ENCODE measurements at regions not wholly inside any gene's neighbourhood (a gene's known extent, or its start where the extent isn't known, plus 50 kb on each side); places are given as distances from the start of the nearest gene placed in this dataset.

DNA sequence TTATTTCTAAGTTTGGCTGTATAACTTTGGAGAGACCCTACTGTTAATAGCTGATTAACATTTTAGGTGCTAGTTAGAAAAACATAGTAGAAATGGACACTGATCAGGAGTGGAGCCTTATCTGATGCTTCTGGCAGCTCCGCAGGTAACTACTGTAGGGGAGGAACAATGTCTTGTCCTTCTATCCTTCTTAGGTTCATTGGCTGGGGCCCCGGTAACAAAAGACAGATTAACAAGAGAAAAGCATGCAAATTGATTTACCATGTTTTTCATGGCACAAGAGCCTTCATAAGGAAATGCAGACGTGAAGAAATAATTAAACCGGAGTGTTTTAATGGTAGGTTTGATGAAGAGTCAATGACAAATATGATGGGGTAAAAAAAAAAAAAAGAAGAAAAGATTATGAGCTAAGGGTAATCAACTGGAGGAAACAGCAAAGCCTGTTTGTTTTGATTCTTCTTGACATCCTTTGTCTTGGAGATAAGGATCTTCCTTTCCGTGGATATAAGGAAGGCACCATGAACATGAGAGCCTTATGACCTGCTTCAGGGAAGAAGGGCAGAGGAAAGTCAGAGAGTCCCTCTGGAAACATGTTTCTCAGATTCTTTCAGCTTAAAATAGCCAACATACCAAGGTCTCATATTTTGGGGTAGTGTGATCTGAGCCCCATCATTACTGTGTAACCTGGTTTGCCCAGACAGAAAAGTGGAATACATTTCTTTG is 62.4 kb upstream of the GCFC2 start:
- TF ChIP-seq, protein P1, sequence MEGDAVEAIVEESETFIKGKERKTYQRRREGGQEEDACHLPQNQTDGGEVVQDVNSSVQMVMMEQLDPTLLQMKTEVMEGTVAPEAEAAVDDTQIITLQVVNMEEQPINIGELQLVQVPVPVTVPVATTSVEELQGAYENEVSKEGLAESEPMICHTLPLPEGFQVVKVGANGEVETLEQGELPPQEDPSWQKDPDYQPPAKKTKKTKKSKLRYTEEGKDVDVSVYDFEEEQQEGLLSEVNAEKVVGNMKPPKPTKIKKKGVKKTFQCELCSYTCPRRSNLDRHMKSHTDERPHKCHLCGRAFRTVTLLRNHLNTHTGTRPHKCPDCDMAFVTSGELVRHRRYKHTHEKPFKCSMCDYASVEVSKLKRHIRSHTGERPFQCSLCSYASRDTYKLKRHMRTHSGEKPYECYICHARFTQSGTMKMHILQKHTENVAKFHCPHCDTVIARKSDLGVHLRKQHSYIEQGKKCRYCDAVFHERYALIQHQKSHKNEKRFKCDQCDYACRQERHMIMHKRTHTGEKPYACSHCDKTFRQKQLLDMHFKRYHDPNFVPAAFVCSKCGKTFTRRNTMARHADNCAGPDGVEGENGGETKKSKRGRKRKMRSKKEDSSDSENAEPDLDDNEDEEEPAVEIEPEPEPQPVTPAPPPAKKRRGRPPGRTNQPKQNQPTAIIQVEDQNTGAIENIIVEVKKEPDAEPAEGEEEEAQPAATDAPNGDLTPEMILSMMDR (IDR thresholded peaks at IDR 0.05; ENCODE audit: low read depth, low read length), result no peak
- no peak for DNase-seq (ENCODE audit: extremely low read depth, low read depth)

DNA sequence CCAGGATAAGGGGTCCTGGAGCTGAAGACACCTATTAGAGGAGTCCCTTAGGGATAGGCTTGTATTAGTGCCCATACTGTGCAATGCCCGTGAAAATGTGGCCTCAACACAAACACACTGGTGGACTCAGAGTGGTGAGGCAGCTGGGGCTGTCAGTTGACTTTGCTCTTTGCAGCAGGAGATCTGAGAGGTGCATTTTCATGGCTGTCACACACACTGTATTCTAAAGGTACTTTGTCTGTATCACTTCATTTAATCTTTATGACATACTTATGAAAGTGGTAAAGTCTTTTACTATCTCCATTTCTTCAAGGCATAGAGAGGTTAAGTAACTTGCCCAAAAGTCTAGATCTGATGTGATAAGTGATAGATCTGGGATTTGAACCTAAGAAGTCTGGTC is 55.1 kb upstream of the GCFC2 start:
- DNase-seq (ENCODE audit: extremely low read depth, low read depth), result no peak
- TF ChIP-seq, protein P1 (IDR thresholded peaks at IDR 0.05; ENCODE audit: low read depth, low read length), result no peak

DNA sequence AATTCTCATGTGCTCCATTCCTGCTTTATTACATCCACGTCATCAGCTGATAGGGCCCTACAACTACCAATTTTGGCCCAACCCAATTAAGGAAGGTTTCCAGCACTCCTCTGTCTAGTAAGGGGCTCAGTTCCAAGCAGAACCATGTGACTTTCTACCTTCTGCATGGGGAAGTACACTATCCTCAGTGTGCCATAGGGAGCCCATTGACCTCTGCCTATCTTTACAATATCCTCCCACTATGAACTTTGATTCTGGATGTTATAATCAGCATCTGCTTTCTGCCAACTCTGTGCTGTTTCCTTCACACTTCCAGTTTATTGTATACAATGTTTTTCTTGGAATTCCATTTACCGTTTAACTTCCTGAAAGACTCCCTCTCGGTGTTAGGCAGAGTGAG is 53.9 kb upstream of the GCFC2 start:
- TF ChIP-seq, protein P1 (IDR thresholded peaks at IDR 0.05; ENCODE audit: low read depth, low read length), result no peak

More for the DNA sequence above, 53.9 kb upstream of the GCFC2 start:
- no peak for DNase-seq (ENCODE audit: extremely low read depth, low read depth)
